ENCODE measurements at regions not wholly inside any gene's neighbourhood (a gene's known extent, or its start where the extent isn't known, plus 50 kb on each side); places are given as distances from the start of the nearest gene placed in this dataset.

- Histone ChIP-seq H3K9me3 (peaks cover 0 to 4% (median 2%) of the 10 kb centered on the region in 4 donors), H3K27me3 (no peaks in the 10 kb centered on the region), H3K4me3 (no peak overlapping the region), H3K27ac (no peak overlapping the region), H3K4me1 (no peaks in the 10 kb centered on the region), H3K36me3 (no peaks in the 10 kb centered on the region)
- no peak for TF ChIP-seq POLR2A (IDR thresholded peaks at IDR 0.05)
- TF ChIP-seq POLR2AphosphoS5 (IDR thresholded peaks at IDR 0.05), result no peak
- TF ChIP-seq, protein P1, sequence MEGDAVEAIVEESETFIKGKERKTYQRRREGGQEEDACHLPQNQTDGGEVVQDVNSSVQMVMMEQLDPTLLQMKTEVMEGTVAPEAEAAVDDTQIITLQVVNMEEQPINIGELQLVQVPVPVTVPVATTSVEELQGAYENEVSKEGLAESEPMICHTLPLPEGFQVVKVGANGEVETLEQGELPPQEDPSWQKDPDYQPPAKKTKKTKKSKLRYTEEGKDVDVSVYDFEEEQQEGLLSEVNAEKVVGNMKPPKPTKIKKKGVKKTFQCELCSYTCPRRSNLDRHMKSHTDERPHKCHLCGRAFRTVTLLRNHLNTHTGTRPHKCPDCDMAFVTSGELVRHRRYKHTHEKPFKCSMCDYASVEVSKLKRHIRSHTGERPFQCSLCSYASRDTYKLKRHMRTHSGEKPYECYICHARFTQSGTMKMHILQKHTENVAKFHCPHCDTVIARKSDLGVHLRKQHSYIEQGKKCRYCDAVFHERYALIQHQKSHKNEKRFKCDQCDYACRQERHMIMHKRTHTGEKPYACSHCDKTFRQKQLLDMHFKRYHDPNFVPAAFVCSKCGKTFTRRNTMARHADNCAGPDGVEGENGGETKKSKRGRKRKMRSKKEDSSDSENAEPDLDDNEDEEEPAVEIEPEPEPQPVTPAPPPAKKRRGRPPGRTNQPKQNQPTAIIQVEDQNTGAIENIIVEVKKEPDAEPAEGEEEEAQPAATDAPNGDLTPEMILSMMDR (IDR thresholded peaks at IDR 0.05), result no peak
- no peak for TF ChIP-seq EP300 (IDR thresholded peaks at IDR 0.05)
- 78 to 80% methylated on average over 2 of the region's 2 CpGs for WGBS, 2 donors
- DNase-seq, result no peak
- no peak for ATAC-seq (ENCODE audit: low FRiP score in 2 of 2)
Measured at GRCh38 chr1:30023339-30024022, 699.9 kb downstream of the MATN1 start.

DNA sequence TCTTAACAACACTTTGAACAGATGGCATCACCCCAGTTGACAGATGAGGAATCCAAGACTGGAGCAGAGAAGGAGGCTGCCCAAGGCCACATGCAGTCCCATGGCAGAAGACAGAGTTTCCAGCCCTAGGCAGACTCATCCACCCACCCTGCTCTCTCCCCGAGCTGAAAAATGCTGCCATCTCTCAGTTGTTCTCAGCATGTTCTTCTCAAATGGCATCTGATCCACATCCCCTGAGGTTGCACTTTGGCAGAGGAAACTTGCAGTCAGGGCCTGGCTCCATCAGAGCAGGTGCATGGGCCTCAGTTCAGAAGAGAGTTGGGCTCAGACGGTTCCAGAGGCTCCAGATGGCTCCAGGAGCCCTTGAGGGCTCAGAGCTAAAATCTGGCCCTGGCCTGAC, 709.4 kb downstream of the MATN1 start:
- no peak for TF ChIP-seq POLR2AphosphoS5 (IDR thresholded peaks at IDR 0.05)
- TF ChIP-seq EP300 (IDR thresholded peaks at IDR 0.05), result no peak
- TF ChIP-seq POLR2A (IDR thresholded peaks at IDR 0.05), result no peak
- TF ChIP-seq, protein P1 (IDR thresholded peaks at IDR 0.05), result no peak
- Histone ChIP-seq H3K27me3 (no peaks in the 10 kb centered on the region), H3K9me3 (peaks cover 0 to 4% (median 3%) of the 10 kb centered on the region in 4 donors), H3K36me3 (no peaks in the 10 kb centered on the region), H3K4me3 (no peak overlapping the region), H3K27ac (no peak overlapping the region), H3K4me1 (peaks cover 0 to 4% (median 0%) of the 10 kb centered on the region in 4 donors)
- DNase-seq (no peak), ATAC-seq (ENCODE audit: low FRiP score in 2 of 2) (no peak)
- 60 to 70% methylated on average over 1 to 2 of the region's 2 CpGs for WGBS, 2 donors

DNA sequence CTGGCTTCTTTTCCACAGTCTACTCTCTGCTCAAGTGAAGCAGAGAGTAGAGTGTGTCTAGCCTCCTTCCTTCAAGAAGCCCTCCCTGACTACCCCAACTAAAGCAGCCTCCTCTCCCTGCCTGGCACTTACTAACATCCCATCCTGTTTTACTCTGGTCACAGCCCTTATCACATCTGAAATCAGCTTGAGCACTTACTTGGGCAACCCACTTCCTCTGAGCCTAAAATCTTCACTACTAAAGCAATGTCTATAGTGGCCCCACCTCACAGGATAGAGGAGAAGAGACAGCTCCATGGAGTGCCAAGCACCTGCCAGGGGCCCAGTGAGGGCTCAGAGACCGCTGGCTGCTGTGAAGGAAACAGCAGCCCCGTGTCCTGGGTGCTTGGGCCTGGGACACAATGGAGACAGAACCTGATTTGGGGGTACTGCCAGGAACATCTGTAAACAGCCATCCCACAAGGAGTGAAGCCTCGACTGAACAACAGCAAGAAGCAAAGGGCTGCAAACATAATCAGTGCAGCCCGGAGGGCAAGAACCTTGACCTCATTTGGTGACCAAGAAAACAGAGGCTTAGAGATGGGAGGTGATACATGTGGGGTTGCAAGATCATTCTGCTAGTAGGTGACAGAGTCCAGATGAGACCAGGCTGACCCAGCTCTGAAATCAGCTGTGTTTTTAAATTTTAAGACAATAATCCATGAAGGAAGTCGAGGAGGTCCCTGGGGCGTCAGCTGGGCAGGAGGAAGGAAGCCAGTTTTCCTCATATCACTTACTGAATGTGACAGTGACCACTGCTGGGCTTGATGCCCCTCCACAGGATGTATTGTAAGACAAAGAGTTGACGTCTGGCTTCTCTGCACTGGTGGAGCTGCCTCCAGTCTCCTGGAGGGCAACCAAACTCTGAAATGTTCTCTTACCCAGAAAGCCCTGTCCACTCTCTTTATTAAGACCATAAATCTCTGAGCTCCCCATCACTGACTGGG, 710.6 kb downstream of the MATN1 start:
- H3K9me3 ChIP-seq, result no peaks in the 10 kb centered on the region
- no peak for ATAC-seq (ENCODE audit: low FRiP score in 2 of 2)
- no peak for TF ChIP-seq POLR2AphosphoS5 (IDR thresholded peaks at IDR 0.05)
- TF ChIP-seq, protein P1 (IDR thresholded peaks at IDR 0.05), result no peak
- TF ChIP-seq EP300 (IDR thresholded peaks at IDR 0.05), result no peak
- TF ChIP-seq POLR2A (IDR thresholded peaks at IDR 0.05), result no peak
- H3K36me3 ChIP-seq, result no peaks in the 10 kb centered on the region
- H3K4me1 ChIP-seq, result peaks cover 0 to 4% (median 0%) of the 10 kb centered on the region in 4 donors
- H3K4me3 ChIP-seq, result no peak overlapping the region
- no peak for DNase-seq
- 41 to 48% methylated on average over 5 to 7 of the region's 7 CpGs for WGBS, 2 donors
- H3K27me3 ChIP-seq, result no peaks in the 10 kb centered on the region
- no peak overlapping the region for H3K27ac ChIP-seq

GRCh38 chr1:30011970-30012369, 711.4 kb downstream of the MATN1 start:
- H3K27me3 ChIP-seq, result no peaks in the 10 kb centered on the region
- DNase-seq, result no peak
- 63 to 66% methylated on average over 4 to 6 of the region's 6 CpGs for WGBS, 2 donors
- no peaks in the 10 kb centered on the region for H3K9me3 ChIP-seq
- no peak overlapping the region for H3K27ac ChIP-seq
- ATAC-seq (ENCODE audit: low FRiP score in 2 of 2), result no peak
- H3K4me3 ChIP-seq, result no peak overlapping the region
- peaks cover 0 to 4% (median 0%) of the 10 kb centered on the region in 4 donors for H3K4me1 ChIP-seq
- H3K36me3 ChIP-seq, result no peaks in the 10 kb centered on the region
- TF ChIP-seq, protein P1 (IDR thresholded peaks at IDR 0.05), result no peak
- no peak for TF ChIP-seq POLR2AphosphoS5 (IDR thresholded peaks at IDR 0.05)
- TF ChIP-seq EP300 (IDR thresholded peaks at IDR 0.05), result no peak
- TF ChIP-seq POLR2A (IDR thresholded peaks at IDR 0.05), result no peak

All from upper lobe of left lung (tissue), 6 donors.